IMR-90 (cell line): ENCODE measurements at regions not wholly inside any gene's neighbourhood (a gene's known extent, or its start where the extent isn't known, plus 50 kb on each side); places are given as distances from the start of the nearest gene placed in this dataset.

Experiments used
- CTCF ChIP-seq: conservative IDR thresholded peaks from 2 replicates; pipeline ENCODE4 v1.5.1; 2012; ENCODE audit warnings: mild to moderate bottlenecking, low read depth, low read length, improper control_type of control experiment
- MXI1 ChIP-seq: IDR thresholded peaks from 2 replicates; pipeline ENCODE4 v1.6.1; 2012; ENCODE audit warnings: low read depth, mild to moderate bottlenecking, low read length, moderate library complexity, borderline replicate concordance
- POLR2A ChIP-seq: IDR thresholded peaks from 2 replicates; pipeline ENCODE4 v1.6.1; 2012; ENCODE audit warnings: mild to moderate bottlenecking, low read depth, low read length
- RAD21 ChIP-seq: IDR thresholded peaks from 2 replicates; pipeline ENCODE4 v1.6.1; 2012; ENCODE audit warnings: low read length, improper control_type of control experiment
- SMC3 ChIP-seq: fragments of 150-350 bp; IDR thresholded peaks from 2 replicates; pipeline ENCODE4 v1.6.1; 2016; ENCODE audit warnings: low read depth, mild to moderate bottlenecking, antibody characterized with exemption, low read length, moderate library complexity

GRCh38 chr10:89115876-89116627 lies 91.1 kb downstream of the CH25H start:
- TF ChIP-seq CTCF (no peak), RAD21 (no peak), MXI1 (no peak), SMC3 (no peak), POLR2A (no peak)
